SU-DHL-6 (cell line): ENCODE measurements at regions not wholly inside any gene's neighbourhood (a gene's known extent, or its start where the extent isn't known, plus 50 kb on each side); places are given as distances from the start of the nearest gene placed in this dataset.

Experiments used
- CTCF ChIP-seq: fragments of 200-600 bp; sonication (generic); IDR thresholded peaks from one replicate; pipeline ENCODE4 v1.5.1; 2017; ENCODE audit warnings: antibody characterized with exemption, mild to moderate bottlenecking, low read length, moderate library complexity; ENCODE audit not compliant: insufficient read depth, poor library complexity, severe bottlenecking
- EZH2phosphoT487 ChIP-seq: fragments of 200-600 bp; sonication (generic), shearing (Covaris generic); conservative IDR thresholded peaks from 2 replicates; pipeline ENCODE4 v1.6.1; 2018; ENCODE audit warnings: mild to moderate bottlenecking, antibody characterized with exemption, low read length, moderate library complexity, mixed read lengths

DNA sequence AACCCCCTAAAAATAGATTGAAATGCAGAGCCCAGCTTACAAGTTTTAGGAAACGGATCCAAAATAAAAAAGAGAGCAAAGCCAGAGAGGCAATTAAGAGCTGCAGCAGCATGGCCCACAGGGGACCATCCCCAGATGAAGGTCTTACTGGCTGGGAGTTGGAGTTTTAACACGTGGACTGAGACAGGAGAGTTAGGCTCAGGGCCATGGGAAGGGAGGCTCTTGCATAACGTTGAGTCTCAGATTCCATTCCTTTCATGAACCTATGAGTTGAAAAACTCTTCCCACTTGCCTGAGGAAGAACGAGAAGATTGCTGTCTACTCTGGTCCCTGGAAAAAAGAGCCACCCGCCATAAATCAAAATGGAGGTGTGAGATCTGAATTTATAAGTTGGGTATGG lies 101.8 kb upstream of the NDUFV2 start:
- no peak for TF ChIP-seq CTCF
- no peak for TF ChIP-seq EZH2phosphoT487
